K562 (cell line): ENCODE measurements at regions not wholly inside any gene's neighbourhood (a gene's known extent, or its start where the extent isn't known, plus 50 kb on each side); places are given as distances from the start of the nearest gene placed in this dataset.

Source experiments
- BCLAF1 ChIP-seq, 2 experiments: fragments of 450-650 bp in 1 of 2; IDR thresholded peaks; 2 replicates each; pipeline ENCODE4 v1.6.1; 2011 to 2017; ENCODE audit warnings: low read depth in 2 of 2, antibody characterized with exemption in 1 of 2, borderline replicate concordance in 1 of 2, low read length in 1 of 2, mild to moderate bottlenecking in 1 of 2, mixed read lengths in 1 of 2; ENCODE audit not compliant: control insufficient read depth in 1 of 2
- BRF2 ChIP-seq: IDR thresholded peaks from 3 replicates; pipeline ENCODE4 v1.6.1; 2011; ENCODE audit warnings: borderline replicate concordance, mild to moderate bottlenecking; ENCODE audit not compliant: insufficient read length, insufficient read depth
- EGR1 ChIP-seq: fragments of 450-650 bp; conservative IDR thresholded peaks from 2 replicates; pipeline ENCODE4 v1.6.1; 2017; ENCODE audit warnings: mild to moderate bottlenecking
- FOXJ2 ChIP-seq: fragments of 200-800 bp; sonication (Bioruptor generic); IDR thresholded peaks from 2 replicates; pipeline ENCODE4 v1.6.1; 2016; ENCODE audit warnings: missing genetic modification characterization, missing compliant biosample characterization
- NCOA4 ChIP-seq: fragments of 450-650 bp; IDR thresholded peaks from 2 replicates; pipeline ENCODE4 v1.6.1; 2018; ENCODE audit warnings: mild to moderate bottlenecking; ENCODE audit not compliant: partially characterized antibody
- NONO ChIP-seq, 2 experiments: fragments of 200-400 bp in 1 of 2; fragments of 450-650 bp in 1 of 2; formaldehyde crosslinking in 1 of 2; IDR thresholded peaks; 2 replicates each; pipeline ENCODE4 v1.6.1; 2017; ENCODE audit warnings: low read depth in 2 of 2, mild to moderate bottlenecking in 2 of 2, moderate library complexity in 2 of 2, low read length in 1 of 2
- SAFB2 ChIP-seq: fragments of 200-400 bp; formaldehyde crosslinking; IDR thresholded peaks from 2 replicates; pipeline ENCODE4 v1.6.1; 2018; ENCODE audit warnings: borderline replicate concordance, low read length, low read depth, moderate library complexity; ENCODE audit not compliant: severe bottlenecking
- XRCC3 ChIP-seq: fragments of 450-650 bp; IDR thresholded peaks from 2 replicates; pipeline ENCODE4 v1.6.1; 2017; ENCODE audit warnings: mild to moderate bottlenecking, moderate library complexity
- YY1 ChIP-seq, 3 experiments: IDR thresholded peaks; 2 replicates each; pipeline ENCODE4 v1.6.1; 2011; ENCODE audit warnings: low read length in 2 of 3, mild to moderate bottlenecking in 2 of 3, moderate library complexity in 2 of 3, borderline replicate concordance in 1 of 3, control low read depth in 1 of 3, low read depth in 1 of 3; ENCODE audit not compliant: insufficient read depth in 3 of 3, insufficient replicate concordance in 2 of 3, control insufficient read depth in 1 of 3, insufficient read length in 1 of 3; ENCODE audit errors: extremely low read depth in 1 of 3
- ZNF347 ChIP-seq: fragments of 450-650 bp; formaldehyde crosslinking; IDR thresholded peaks from 2 replicates; pipeline ENCODE4 v1.4.0; 2020; ENCODE audit warnings: low read depth, mild to moderate bottlenecking, moderate library complexity
- TF ChIP-seq, protein P1 (sequence below), 2 experiments: fragments of 450-650 bp; formaldehyde crosslinking in 1 of 2; IDR thresholded peaks; 2 replicates each; pipeline versions ENCODE4 v1.4.0 to v1.6.1; 2014 to 2020; ENCODE audit warnings: mild to moderate bottlenecking in 2 of 2, borderline replicate concordance in 1 of 2, low read depth in 1 of 2

DNA sequence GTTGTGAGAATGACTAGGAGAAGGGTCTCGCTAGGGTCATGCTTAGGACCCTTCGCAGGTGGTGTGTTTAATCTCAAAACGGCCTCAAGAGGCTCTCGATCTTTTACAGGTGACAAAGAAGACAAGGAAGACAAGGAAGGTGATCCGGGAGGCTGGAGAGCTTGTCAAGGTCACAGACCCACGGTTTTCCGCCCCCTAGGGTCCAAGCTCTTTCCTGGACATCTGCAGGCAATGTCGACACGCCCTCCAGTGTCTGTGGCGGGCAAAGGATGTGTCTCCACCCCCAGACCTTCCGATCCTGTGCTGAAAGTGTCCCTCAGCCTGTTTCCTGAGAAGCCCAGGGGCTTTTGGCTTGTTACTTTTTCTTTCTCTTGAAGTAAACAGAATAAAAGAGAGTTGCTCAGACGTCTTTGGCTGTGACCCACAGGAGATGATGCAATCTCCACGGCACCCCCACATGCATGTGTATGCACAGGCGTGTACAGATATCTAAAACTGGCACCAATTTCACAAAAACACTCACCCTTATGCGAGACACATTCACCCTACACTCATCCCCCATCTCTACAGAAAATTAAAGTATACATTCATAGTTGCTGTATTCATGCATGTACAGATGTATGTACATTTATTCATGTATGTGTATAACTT is 108.8 kb downstream of the KLF13 start (continued):
- TF ChIP-seq, protein P1, sequence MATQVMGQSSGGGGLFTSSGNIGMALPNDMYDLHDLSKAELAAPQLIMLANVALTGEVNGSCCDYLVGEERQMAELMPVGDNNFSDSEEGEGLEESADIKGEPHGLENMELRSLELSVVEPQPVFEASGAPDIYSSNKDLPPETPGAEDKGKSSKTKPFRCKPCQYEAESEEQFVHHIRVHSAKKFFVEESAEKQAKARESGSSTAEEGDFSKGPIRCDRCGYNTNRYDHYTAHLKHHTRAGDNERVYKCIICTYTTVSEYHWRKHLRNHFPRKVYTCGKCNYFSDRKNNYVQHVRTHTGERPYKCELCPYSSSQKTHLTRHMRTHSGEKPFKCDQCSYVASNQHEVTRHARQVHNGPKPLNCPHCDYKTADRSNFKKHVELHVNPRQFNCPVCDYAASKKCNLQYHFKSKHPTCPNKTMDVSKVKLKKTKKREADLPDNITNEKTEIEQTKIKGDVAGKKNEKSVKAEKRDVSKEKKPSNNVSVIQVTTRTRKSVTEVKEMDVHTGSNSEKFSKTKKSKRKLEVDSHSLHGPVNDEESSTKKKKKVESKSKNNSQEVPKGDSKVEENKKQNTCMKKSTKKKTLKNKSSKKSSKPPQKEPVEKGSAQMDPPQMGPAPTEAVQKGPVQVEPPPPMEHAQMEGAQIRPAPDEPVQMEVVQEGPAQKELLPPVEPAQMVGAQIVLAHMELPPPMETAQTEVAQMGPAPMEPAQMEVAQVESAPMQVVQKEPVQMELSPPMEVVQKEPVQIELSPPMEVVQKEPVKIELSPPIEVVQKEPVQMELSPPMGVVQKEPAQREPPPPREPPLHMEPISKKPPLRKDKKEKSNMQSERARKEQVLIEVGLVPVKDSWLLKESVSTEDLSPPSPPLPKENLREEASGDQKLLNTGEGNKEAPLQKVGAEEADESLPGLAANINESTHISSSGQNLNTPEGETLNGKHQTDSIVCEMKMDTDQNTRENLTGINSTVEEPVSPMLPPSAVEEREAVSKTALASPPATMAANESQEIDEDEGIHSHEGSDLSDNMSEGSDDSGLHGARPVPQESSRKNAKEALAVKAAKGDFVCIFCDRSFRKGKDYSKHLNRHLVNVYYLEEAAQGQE (IDR thresholded peaks at IDR 0.05; ENCODE audit: borderline replicate concordance), result peak; percentile 81
- TF ChIP-seq, protein P1 (CRISPR knock-in tag; IDR thresholded peaks at IDR 0.05; ENCODE audit: low read depth), result no peak
- TF ChIP-seq FOXJ2 (tag) (no peak), NCOA4 (no peak), BCLAF1 (IDR thresholded peaks at IDR 0.05; ENCODE audit: borderline replicate concordance in 1 of 2, control insufficient read depth in 1 of 2, low read depth in 2 of 2, low read length in 1 of 2) (no peak), SAFB2 (no peak), ZNF347 (CRISPR knock-in tag) (no peak), EGR1 (0 out of 2 replicates have a peak, but pooled peaks have one; percentile 24), YY1 (IDR thresholded peaks at IDR 0.05; ENCODE audit: borderline replicate concordance in 1 of 3, control insufficient read depth in 1 of 3, extremely low read depth in 1 of 3, insufficient read depth in 3 of 3, insufficient read length in 1 of 3, insufficient replicate concordance in 2 of 3, low read depth in 1 of 3, low read length in 2 of 3) (no peak), BRF2 (no peak), NONO (IDR thresholded peaks at IDR 0.05; ENCODE audit: low read depth in 2 of 2, low read length in 1 of 2) (no peak), XRCC3 (no peak)
